UCSD-AML1 (cell line): ENCODE measurements at regions not wholly inside any gene's neighbourhood (a gene's known extent, or its start where the extent isn't known, plus 50 kb on each side); places are given as distances from the start of the nearest gene placed in this dataset.

ENCODE experiments used
- DNase-seq: peaks from one replicate; lab custom pipeline; 2025; ENCODE audit not compliant: unreplicated experiment; lab: John Stamatoyannopoulos, UW

- DNase-seq = no peak
Observed at GRCh38 chr18:51398104-51398503, 200.6 kb upstream of the MEX3C start.

GRCh38 chr18:51399491-51400122 is 202.1 kb upstream of the MEX3C start:
- no peak for DNase-seq

GRCh38 chr18:51400721-51401120 is 203.2 kb upstream of the MEX3C start:
- DNase-seq = no peak

GRCh38 chr18:51401912-51402311 is 204.4 kb upstream of the MEX3C start:
- DNase-seq = no peak

- DNase-seq = no peak
Observed at GRCh38 chr18:51404620-51405019, 207.1 kb upstream of the MEX3C start.

- DNase-seq = no peak
Observed at GRCh38 chr18:51405683-51406477, 208.4 kb upstream of the MEX3C start.

- DNase-seq = no peak
Observed at GRCh38 chr18:51417643-51418483, 220.4 kb upstream of the MEX3C start.

GRCh38 chr18:51425475-51425874 is 228.0 kb upstream of the MEX3C start:
- DNase-seq = no peak

- no peak for DNase-seq
Observed at GRCh38 chr18:51425889-51426288, 228.4 kb upstream of the MEX3C start.

GRCh38 chr18:51426996-51427395 is 229.5 kb upstream of the MEX3C start:
- no peak for DNase-seq

- DNase-seq = no peak
Observed at GRCh38 chr18:51429644-51430043, 232.2 kb upstream of the MEX3C start.

- no peak for DNase-seq
Observed at GRCh38 chr18:51430538-51430937, 233.1 kb upstream of the MEX3C start.

- DNase-seq = no peak
Observed at GRCh38 chr18:51433296-51433695, 235.8 kb upstream of the MEX3C start.

- no peak for DNase-seq
Observed at GRCh38 chr18:51433881-51434280, 236.4 kb upstream of the MEX3C start.

GRCh38 chr18:51437280-51438271 is 240.1 kb upstream of the MEX3C start:
- DNase-seq = no peak

- DNase-seq = no peak
Observed at GRCh38 chr18:51438797-51439350, 241.4 kb upstream of the MEX3C start.

- no peak for DNase-seq
Observed at GRCh38 chr18:51442012-51442411, 244.5 kb upstream of the MEX3C start.

- DNase-seq = no peak
Observed at GRCh38 chr18:51446571-51447210, 249.2 kb upstream of the MEX3C start.
